GM12801 (cell line): ENCODE measurements at regions not wholly inside any gene's neighbourhood (a gene's known extent, or its start where the extent isn't known, plus 50 kb on each side); places are given as distances from the start of the nearest gene placed in this dataset.

Experiments
- TF ChIP-seq, protein P1 (sequence below): IDR thresholded peaks from one replicate; pipeline ENCODE4 v1.5.1; 2011; ENCODE audit warnings: control low read depth; ENCODE audit not compliant: insufficient read length; ENCODE audit errors: extremely low read depth

- TF ChIP-seq, protein P1, sequence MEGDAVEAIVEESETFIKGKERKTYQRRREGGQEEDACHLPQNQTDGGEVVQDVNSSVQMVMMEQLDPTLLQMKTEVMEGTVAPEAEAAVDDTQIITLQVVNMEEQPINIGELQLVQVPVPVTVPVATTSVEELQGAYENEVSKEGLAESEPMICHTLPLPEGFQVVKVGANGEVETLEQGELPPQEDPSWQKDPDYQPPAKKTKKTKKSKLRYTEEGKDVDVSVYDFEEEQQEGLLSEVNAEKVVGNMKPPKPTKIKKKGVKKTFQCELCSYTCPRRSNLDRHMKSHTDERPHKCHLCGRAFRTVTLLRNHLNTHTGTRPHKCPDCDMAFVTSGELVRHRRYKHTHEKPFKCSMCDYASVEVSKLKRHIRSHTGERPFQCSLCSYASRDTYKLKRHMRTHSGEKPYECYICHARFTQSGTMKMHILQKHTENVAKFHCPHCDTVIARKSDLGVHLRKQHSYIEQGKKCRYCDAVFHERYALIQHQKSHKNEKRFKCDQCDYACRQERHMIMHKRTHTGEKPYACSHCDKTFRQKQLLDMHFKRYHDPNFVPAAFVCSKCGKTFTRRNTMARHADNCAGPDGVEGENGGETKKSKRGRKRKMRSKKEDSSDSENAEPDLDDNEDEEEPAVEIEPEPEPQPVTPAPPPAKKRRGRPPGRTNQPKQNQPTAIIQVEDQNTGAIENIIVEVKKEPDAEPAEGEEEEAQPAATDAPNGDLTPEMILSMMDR = no peak
Observed at GRCh38 chr1:198922638-198923430, 284.0 kb downstream of the PTPRC start.

- TF ChIP-seq, protein P1 = no peak
Observed at GRCh38 chr1:198923993-198924392, 285.2 kb downstream of the PTPRC start.

GRCh38 chr1:198925567-198925966 is 286.7 kb downstream of the PTPRC start:
- TF ChIP-seq, protein P1 = no peak

GRCh38 chr1:198927129-198927528 is 288.3 kb downstream of the PTPRC start:
- TF ChIP-seq, protein P1 = no peak

DNA sequence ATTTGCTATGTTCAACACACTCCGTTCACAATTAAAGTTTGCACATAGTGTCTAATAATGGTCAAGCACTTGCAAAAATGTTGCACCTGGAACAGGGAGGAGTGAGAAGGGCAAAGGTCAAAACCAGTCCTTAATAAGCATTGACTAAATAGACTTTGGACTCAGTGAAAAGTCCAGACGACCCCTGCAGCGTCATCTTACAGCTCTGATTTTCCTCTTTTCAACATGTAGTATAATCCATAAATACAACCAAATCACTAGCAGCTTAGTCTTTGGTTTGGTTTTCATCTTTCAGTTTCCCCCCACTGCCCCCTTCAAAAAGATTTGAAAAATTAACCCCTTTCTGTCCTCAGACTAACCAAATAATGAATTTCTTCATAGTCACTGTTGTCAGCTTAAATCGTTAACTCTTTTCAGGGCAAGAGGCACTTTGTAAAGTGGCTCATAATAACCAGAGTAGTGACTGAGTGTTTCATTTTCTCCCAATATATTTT is 290.3 kb downstream of the PTPRC start:
- TF ChIP-seq, protein P1 = no peak

- TF ChIP-seq, protein P1 = no peak
Observed at GRCh38 chr1:198929961-198930599, 291.2 kb downstream of the PTPRC start.

GRCh38 chr1:198932351-198932991 is 293.6 kb downstream of the PTPRC start:
- TF ChIP-seq, protein P1 = no peak
